Smooth muscle cell (in vitro differentiated cells): ENCODE measurements at regions not wholly inside any gene's neighbourhood (a gene's known extent, or its start where the extent isn't known, plus 50 kb on each side); places are given as distances from the start of the nearest gene placed in this dataset.
"Not testable (repeated sequence)": the region's sequence is repeated elsewhere in the genome, so short reads cannot be mapped to it uniquely, and the experiment has no call there.

Experiments
- DNase-seq: peaks from one replicate; lab custom pipeline; 2025; ENCODE audit not compliant: unreplicated experiment; lab: John Stamatoyannopoulos, UW
- H2AFZ ChIP-seq: fragments of 200-600 bp; sonication (generic); 2 replicates; pipeline ENCODE4 v1.6.0; 2016; ENCODE audit warnings: antibody characterized with exemption, low read depth, mild to moderate bottlenecking
- H3F3A ChIP-seq: fragments of 200-600 bp; sonication (generic); 2 replicates; pipeline ENCODE4 v1.6.0; 2017; ENCODE audit warnings: antibody characterized with exemption, low read depth
- H3K27ac ChIP-seq: fragments of 200-600 bp; sonication (generic); 2 replicates; pipeline ENCODE4 v1.5.1; 2016; ENCODE audit warnings: low read depth, mild to moderate bottlenecking
- H3K27me3 ChIP-seq: fragments of 200-600 bp; sonication (generic); 2 replicates; pipeline ENCODE4 v1.6.1; 2016; ENCODE audit warnings: low read depth, mild to moderate bottlenecking
- H3K36me3 ChIP-seq: fragments of 200-600 bp; sonication (generic); 2 replicates; pipeline ENCODE4 v1.5.1; 2016; ENCODE audit warnings: low read depth
- H3K4me1 ChIP-seq: fragments of 200-600 bp; sonication (generic); 2 replicates; pipeline ENCODE4 v1.5.1; 2016; ENCODE audit warnings: low read depth
- H3K4me2 ChIP-seq: fragments of 200-600 bp; sonication (generic); 2 replicates; pipeline ENCODE4 v1.6.0; 2016; ENCODE audit warnings: mild to moderate bottlenecking
- H3K4me3 ChIP-seq: fragments of 200-600 bp; sonication (generic); 2 replicates; pipeline ENCODE4 v1.5.1; 2016; ENCODE audit warnings: mild to moderate bottlenecking
- H3K79me2 ChIP-seq: fragments of 200-600 bp; sonication (generic); 2 replicates; pipeline ENCODE4 v1.6.0; 2016; ENCODE audit warnings: low read depth, mild to moderate bottlenecking
- H3K9ac ChIP-seq: fragments of 200-600 bp; sonication (generic); 2 replicates; pipeline ENCODE4 v1.6.0; 2016; ENCODE audit warnings: low read depth
- H3K9me3 ChIP-seq: fragments of 200-600 bp; sonication (generic); replicated peaks from 2 replicates; pipeline ENCODE4 v1.5.1; 2016; ENCODE audit warnings: low read depth
- H4K20me1 ChIP-seq: fragments of 200-600 bp; sonication (generic); 2 replicates; pipeline ENCODE4 v1.6.0; 2016; ENCODE audit warnings: low read depth
- CTCF ChIP-seq: fragments of 200-600 bp; sonication (generic); IDR thresholded peaks from 2 replicates; pipeline ENCODE4 v1.5.1; 2017; ENCODE audit warnings: borderline replicate concordance, mild to moderate bottlenecking, antibody characterized with exemption; ENCODE audit not compliant: insufficient read depth, poor library complexity, severe bottlenecking
- WGBS: methylation state at CpG from one replicate; pipeline ENCODE4 v1.1.7; 2016; ENCODE audit warnings: low lambda C conversion rate; 5-methylcytosine and 5-hydroxymethylcytosine counted together

DNA sequence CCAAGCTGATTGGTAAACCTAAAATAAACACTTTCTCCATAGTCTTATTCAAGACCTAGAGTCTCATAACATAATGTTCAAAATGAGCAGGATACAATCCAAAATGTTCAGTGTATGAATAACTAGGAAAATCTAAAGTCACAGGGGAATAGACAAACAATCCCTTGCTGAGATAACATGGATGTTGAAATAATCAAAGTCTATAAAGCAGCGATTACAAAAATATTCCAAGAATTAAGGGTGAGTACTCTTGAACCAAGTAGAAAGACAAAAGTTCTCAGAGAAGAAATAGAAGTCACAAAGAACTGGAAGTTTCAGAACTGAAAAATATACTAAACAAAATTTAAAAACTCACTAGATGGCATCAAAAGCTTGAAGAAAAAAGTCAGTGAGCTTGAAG lies 561.0 kb downstream of the INSC start:
- no peak for DNase-seq
- Histone ChIP-seq H3K27me3 (no peaks in the 10 kb centered on the region), H3K36me3 (peaks cover 11% of the 10 kb centered on the region), H3K4me3 (no peak overlapping the region), H3F3A (no peaks in the 10 kb centered on the region), H3K9me3 (peaks cover 14% of the 10 kb centered on the region), H4K20me1 (no peaks in the 10 kb centered on the region), H3K4me2 (no peak overlapping the region), H3K79me2 (no peaks in the 10 kb centered on the region), H3K9ac (no peak overlapping the region), H3K27ac (no peak overlapping the region), H2AFZ (no peak overlapping the region), H3K4me1 (peaks cover 4% of the 10 kb centered on the region)
- 78% methylated on average over 1 of the region's 1 CpG for WGBS
- TF ChIP-seq CTCF, result no peak

DNA sequence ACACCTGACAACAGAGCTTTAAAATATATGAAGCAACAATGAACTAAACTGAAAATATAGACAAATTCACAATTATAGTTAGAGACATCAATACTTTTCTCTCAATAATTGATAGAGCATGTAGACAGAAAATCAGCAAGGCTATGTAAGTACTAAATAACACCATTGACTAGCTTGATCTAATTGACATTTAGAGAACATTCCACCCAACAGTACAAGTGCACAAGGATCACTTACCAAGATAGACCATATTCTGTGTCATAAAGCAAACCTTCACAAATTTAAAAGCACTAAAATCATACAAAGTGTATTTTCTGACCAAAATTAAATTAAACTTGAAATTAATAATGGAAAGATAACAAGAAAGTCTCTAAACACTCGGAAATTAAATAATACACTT lies 562.5 kb downstream of the INSC start:
- no peak for TF ChIP-seq CTCF
- no peaks in the 10 kb centered on the region for H3K27me3 ChIP-seq

GRCh38 chr11:15683528-15683927 lies 568.8 kb downstream of the INSC start:
- Histone ChIP-seq H3K4me1 (no peaks in the 10 kb centered on the region), H3K9ac (no peak overlapping the region), H3K79me2 (no peaks in the 10 kb centered on the region), H2AFZ (no peak overlapping the region), H3K4me3 (no peak overlapping the region), H3F3A (no peaks in the 10 kb centered on the region), H3K27ac (no peak overlapping the region), H3K4me2 (no peak overlapping the region), H3K9me3 (peaks cover 6% of the 10 kb centered on the region), H3K36me3 (peaks cover 4% of the 10 kb centered on the region), H4K20me1 (no peaks in the 10 kb centered on the region), H3K27me3 (no peaks in the 10 kb centered on the region)
- TF ChIP-seq CTCF, result no peak
- no peak for DNase-seq

More for the DNA sequence above, 562.5 kb downstream of the INSC start:
- Histone ChIP-seq H3K27ac (no peak overlapping the region), H3K36me3 (peaks cover 11% of the 10 kb centered on the region), H3K4me3 (no peak overlapping the region), H4K20me1 (no peaks in the 10 kb centered on the region), H3F3A (no peaks in the 10 kb centered on the region), H3K9ac (no peak overlapping the region), H2AFZ (no peak overlapping the region), H3K4me1 (no peaks in the 10 kb centered on the region), H3K79me2 (no peaks in the 10 kb centered on the region), H3K9me3 (peaks cover 14% of the 10 kb centered on the region), H3K4me2 (no peak overlapping the region)
- WGBS, result 43% methylated on average over 1 of the region's 1 CpG
- DNase-seq, result no peak

- Histone ChIP-seq H3K36me3 (no peaks in the 10 kb centered on the region), H3K27me3 (no peaks in the 10 kb centered on the region), H4K20me1 (no peaks in the 10 kb centered on the region), H3K4me3 (no peak overlapping the region), H3K27ac (no peak overlapping the region), H3K79me2 (no peaks in the 10 kb centered on the region), H3K4me2 (no peak overlapping the region), H3K9ac (no peak overlapping the region), H3K4me1 (no peaks in the 10 kb centered on the region), H3K9me3 (no peaks in the 10 kb centered on the region), H3F3A (no peaks in the 10 kb centered on the region), H2AFZ (no peak overlapping the region)
- TF ChIP-seq CTCF, result no peak
- WGBS, result 80% methylated on average over 3 of the region's 3 CpGs
- no peak for DNase-seq
Measured at GRCh38 chr11:15685306-15685705, 570.6 kb downstream of the INSC start.

DNA sequence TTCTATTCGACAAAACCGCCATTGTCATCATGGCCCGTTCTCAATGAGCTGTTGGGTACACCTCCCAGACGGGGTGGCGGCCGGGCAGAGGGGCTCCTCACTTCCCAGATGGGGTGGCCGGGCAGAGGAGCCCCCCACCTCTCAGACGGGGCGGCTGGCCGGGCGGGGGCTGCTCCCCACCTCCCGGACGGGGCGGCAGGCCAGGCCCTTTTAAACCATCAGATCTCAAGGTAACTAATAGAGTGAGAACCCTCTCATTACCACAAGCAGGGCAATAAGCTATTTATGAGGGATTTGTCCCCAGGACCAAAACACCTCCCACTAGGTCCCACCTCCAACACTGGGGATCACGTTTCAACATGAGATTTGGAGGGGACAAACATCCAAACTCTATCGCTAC lies 571.5 kb downstream of the INSC start:
- not testable (repeated sequence) for DNase-seq, H4K20me1 ChIP-seq, H3K27me3 ChIP-seq, H3K27ac ChIP-seq, H3K4me2 ChIP-seq, H3K9ac ChIP-seq, H3K79me2 ChIP-seq, H3K36me3 ChIP-seq, H3K4me1 ChIP-seq, H3K9me3 ChIP-seq, H3F3A ChIP-seq, H2AFZ ChIP-seq, H3K4me3 ChIP-seq
- 95% methylated on average over 14 of the region's 16 CpGs for WGBS
